ENCODE measurements at regions not wholly inside any gene's neighbourhood (a gene's known extent, or its start where the extent isn't known, plus 50 kb on each side); places are given as distances from the start of the nearest gene placed in this dataset.

GRCh38 chr1:178579562-178579961 is 66.7 kb downstream of the TEX35 start:
- Histone ChIP-seq H2AFZ (ENCODE audit: low read depth, low read length) (no peak overlapping the region), H3K79me2 (ENCODE audit: low read length) (no peaks in the 10 kb centered on the region), H3K27ac (ENCODE audit: low read length) (no peak overlapping the region), H3K4me2 (ENCODE audit: low read length) (peak overlapping the region; percentile 41), H3K9me3 (ENCODE audit: insufficient read depth, low read length) (peaks cover 18% of the 10 kb centered on the region; the same call in 1 of the 2 replicates), H3K27me3 (ENCODE audit: low read depth, low read length) (peaks cover 48% of the 10 kb centered on the region), H3K36me3 (replicated peaks; ENCODE audit: low read depth, low read length) (no peaks in the 10 kb centered on the region), H3K9ac (ENCODE audit: low read length) (no peak overlapping the region), H3K4me1 (ENCODE audit: low read length) (peaks cover 36% of the 10 kb centered on the region), H4K20me1 (ENCODE audit: insufficient read depth, low read length) (no peaks in the 10 kb centered on the region), H3K4me3 (ENCODE audit: low read length) (peak overlapping the region; percentile 21; the same call in 1 of the 2 replicates)
- no peak for TF ChIP-seq CTCF (IDR thresholded peaks at IDR 0.05; ENCODE audit: low read depth, low read length)
- TF ChIP-seq EZH2phosphoT487 (IDR thresholded peaks at IDR 0.05; ENCODE audit: low read depth), result no peak

GRCh38 chr1:178580096-178580495 is 67.2 kb downstream of the TEX35 start:
- Histone ChIP-seq H3K9me3 (ENCODE audit: insufficient read depth, low read length) (peaks cover 18% of the 10 kb centered on the region; the same call in 1 of the 2 replicates), H3K4me2 (ENCODE audit: low read length) (peak overlapping the region; percentile 41), H3K27me3 (ENCODE audit: low read depth, low read length) (peaks cover 48% of the 10 kb centered on the region), H3K9ac (ENCODE audit: low read length) (no peak overlapping the region), H3K4me1 (ENCODE audit: low read length) (peaks cover 36% of the 10 kb centered on the region), H3K27ac (ENCODE audit: low read length) (no peak overlapping the region), H2AFZ (ENCODE audit: low read depth, low read length) (no peak overlapping the region), H3K4me3 (ENCODE audit: low read length) (peak overlapping the region; percentile 21; the same call in 1 of the 2 replicates), H3K79me2 (ENCODE audit: low read length) (no peaks in the 10 kb centered on the region), H3K36me3 (replicated peaks; ENCODE audit: low read depth, low read length) (no peaks in the 10 kb centered on the region), H4K20me1 (ENCODE audit: insufficient read depth, low read length) (no peaks in the 10 kb centered on the region)
- no peak for TF ChIP-seq CTCF (IDR thresholded peaks at IDR 0.05; ENCODE audit: low read depth, low read length)
- no peak for TF ChIP-seq EZH2phosphoT487 (IDR thresholded peaks at IDR 0.05; ENCODE audit: low read depth)

DNA sequence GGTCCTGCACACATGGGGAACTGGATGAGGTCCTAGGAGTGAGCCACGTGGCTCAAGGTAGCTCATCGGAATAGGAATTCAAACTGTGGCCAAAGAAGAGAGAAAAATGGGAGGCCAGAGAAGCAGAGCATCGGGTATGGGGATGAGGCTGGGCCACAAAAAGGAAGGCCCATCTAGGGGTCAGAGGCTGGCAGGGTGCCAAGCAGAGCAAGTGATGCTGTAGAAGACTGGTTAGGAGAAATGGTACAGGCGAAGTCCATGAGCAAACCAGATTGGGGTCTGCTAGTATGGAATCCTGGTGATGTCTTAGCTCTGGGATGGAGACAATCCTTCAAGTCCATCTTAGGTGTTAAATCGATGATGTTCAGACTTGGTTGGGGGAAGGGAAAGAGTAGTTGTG is 68.0 kb downstream of the TEX35 start:
- peak overlapping the region; percentile 52 for H3K4me2 ChIP-seq (ENCODE audit: low read length)
- H3K9ac ChIP-seq (ENCODE audit: low read length), result no peak overlapping the region
- no peaks in the 10 kb centered on the region for H3K79me2 ChIP-seq (ENCODE audit: low read length)
- H2AFZ ChIP-seq (ENCODE audit: low read depth, low read length), result no peak overlapping the region
- peak overlapping the region; percentile 17; the same call in 1 of the 2 replicates for H3K4me3 ChIP-seq (ENCODE audit: low read length)
- H3K9me3 ChIP-seq (ENCODE audit: insufficient read depth, low read length), result peaks cover 18% of the 10 kb centered on the region; the same call in 1 of the 2 replicates
- TF ChIP-seq CTCF (IDR thresholded peaks at IDR 0.05; ENCODE audit: low read depth, low read length) (no peak), EZH2phosphoT487 (IDR thresholded peaks at IDR 0.05; ENCODE audit: low read depth) (no peak)
- no peaks in the 10 kb centered on the region for H4K20me1 ChIP-seq (ENCODE audit: insufficient read depth, low read length)
- no peaks in the 10 kb centered on the region for H3K36me3 ChIP-seq (replicated peaks; ENCODE audit: low read depth, low read length)
- H3K27ac ChIP-seq (ENCODE audit: low read length), result no peak overlapping the region
- H3K4me1 ChIP-seq (ENCODE audit: low read length), result peaks cover 32% of the 10 kb centered on the region
- H3K27me3 ChIP-seq (ENCODE audit: low read depth, low read length), result peaks cover 48% of the 10 kb centered on the region

DNA sequence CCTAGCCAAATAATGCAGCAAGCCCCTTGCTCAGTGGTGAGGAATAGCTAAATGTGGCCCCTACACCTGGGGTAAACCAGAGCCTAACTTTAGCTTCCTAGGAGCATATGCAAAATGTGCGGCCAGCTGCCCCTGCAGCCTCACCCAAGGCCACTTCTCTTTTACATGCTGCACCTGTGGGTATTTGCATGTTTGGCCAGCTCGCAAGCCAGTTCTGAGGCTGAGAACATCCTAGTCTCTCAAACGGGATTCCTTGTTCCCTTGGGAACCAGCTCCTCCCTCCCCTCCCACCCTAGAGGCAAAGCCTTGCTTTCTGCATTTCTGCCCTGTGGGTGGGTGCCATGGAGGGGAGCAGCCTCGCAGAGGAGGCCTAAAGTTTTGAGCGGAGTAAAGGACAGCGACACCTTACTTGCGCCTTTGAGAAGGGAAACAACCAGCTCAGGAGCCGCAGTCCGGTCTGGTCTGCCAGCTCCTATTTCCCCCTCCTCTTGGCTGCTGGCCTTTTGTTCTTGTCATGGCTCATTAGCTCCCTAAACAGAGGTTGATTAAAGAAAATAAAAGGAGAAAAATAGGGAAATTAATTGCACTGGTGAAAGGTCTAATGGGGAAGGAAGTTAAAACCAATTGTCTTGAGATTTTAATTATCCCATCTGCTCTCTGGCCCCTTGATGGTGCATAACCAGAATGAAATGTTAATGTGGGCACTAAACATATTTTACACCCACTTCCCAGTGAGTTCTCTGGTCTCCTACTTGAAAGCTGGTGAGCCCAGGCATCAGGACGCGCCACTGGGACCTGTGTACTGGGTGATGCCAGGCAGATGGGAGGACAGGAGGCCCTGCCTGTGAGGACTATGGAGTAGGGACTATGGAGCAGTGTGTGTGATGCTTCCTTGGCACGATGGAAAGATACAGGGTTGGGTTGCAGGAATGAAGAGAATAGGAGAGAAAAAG is 68.7 kb downstream of the TEX35 start:
- TF ChIP-seq EZH2phosphoT487 (IDR thresholded peaks at IDR 0.05; ENCODE audit: low read depth), result no peak
- TF ChIP-seq CTCF (IDR thresholded peaks at IDR 0.05; ENCODE audit: low read depth, low read length), result no peak; the same call in 1 of the 2 replicates
- H4K20me1 ChIP-seq (ENCODE audit: insufficient read depth, low read length), result no peaks in the 10 kb centered on the region
- H3K36me3 ChIP-seq (replicated peaks; ENCODE audit: low read depth, low read length), result no peaks in the 10 kb centered on the region
- H2AFZ ChIP-seq (ENCODE audit: low read depth, low read length), result no peak overlapping the region
- peaks cover 18% of the 10 kb centered on the region; the same call in 1 of the 2 replicates for H3K9me3 ChIP-seq (ENCODE audit: insufficient read depth, low read length)
- peaks cover 48% of the 10 kb centered on the region for H3K27me3 ChIP-seq (ENCODE audit: low read depth, low read length)
- no peak overlapping the region for H3K27ac ChIP-seq (ENCODE audit: low read length)
- peak overlapping the region; percentile 52 for H3K4me2 ChIP-seq (ENCODE audit: low read length)
- H3K4me3 ChIP-seq (ENCODE audit: low read length), result peak overlapping the region; percentile 17; the same call in 1 of the 2 replicates
- H3K9ac ChIP-seq (ENCODE audit: low read length), result no peak overlapping the region
- no peaks in the 10 kb centered on the region for H3K79me2 ChIP-seq (ENCODE audit: low read length)
- peaks cover 30% of the 10 kb centered on the region for H3K4me1 ChIP-seq (ENCODE audit: low read length)
